ENCODE measurements at regions not wholly inside any gene's neighbourhood (a gene's known extent, or its start where the extent isn't known, plus 50 kb on each side); places are given as distances from the start of the nearest gene placed in this dataset.

- TF ChIP-seq CTCF (IDR thresholded peaks at IDR 0.05), result no peak
- no peaks in the 10 kb centered on the region for H3K9me3 Mint-ChIP-seq (ENCODE audit: unreplicated experiment)
- no peaks in the 10 kb centered on the region for H3K36me3 Mint-ChIP-seq (ENCODE audit: unreplicated experiment)
- H3K4me1 Mint-ChIP-seq (ENCODE audit: unreplicated experiment), result peaks cover 27% of the 10 kb centered on the region
- peak overlapping the region; percentile 41 for H3K27ac Mint-ChIP-seq (ENCODE audit: unreplicated experiment)
- H3K4me3 Mint-ChIP-seq (ENCODE audit: unreplicated experiment), result no peak overlapping the region
- no peaks in the 10 kb centered on the region for H3K27me3 Mint-ChIP-seq (ENCODE audit: unreplicated experiment)
- no peak for DNase-seq (ENCODE audit: extremely low spot score, unreplicated experiment)
These were observed 139.9 kb downstream of the DUSP6 start for GRCh38 chr12:89212339-89212771.

GRCh38 chr12:89211456-89211855 is 140.8 kb downstream of the DUSP6 start:
- no peaks in the 10 kb centered on the region for H3K9me3 Mint-ChIP-seq (ENCODE audit: unreplicated experiment)
- no peaks in the 10 kb centered on the region for H3K27me3 Mint-ChIP-seq (ENCODE audit: unreplicated experiment)
- H3K36me3 Mint-ChIP-seq (ENCODE audit: unreplicated experiment), result no peaks in the 10 kb centered on the region
- H3K4me3 Mint-ChIP-seq (ENCODE audit: unreplicated experiment), result no peak overlapping the region
- DNase-seq (ENCODE audit: extremely low spot score, unreplicated experiment), result no peak
- peaks cover 27% of the 10 kb centered on the region for H3K4me1 Mint-ChIP-seq (ENCODE audit: unreplicated experiment)
- H3K27ac Mint-ChIP-seq (ENCODE audit: unreplicated experiment), result no peak overlapping the region
- TF ChIP-seq CTCF (IDR thresholded peaks at IDR 0.05), result no peak

GRCh38 chr12:89210277-89210676 is 142.0 kb downstream of the DUSP6 start:
- DNase-seq (ENCODE audit: extremely low spot score, unreplicated experiment), result no peak
- H3K36me3 Mint-ChIP-seq (ENCODE audit: unreplicated experiment), result no peaks in the 10 kb centered on the region
- H3K9me3 Mint-ChIP-seq (ENCODE audit: unreplicated experiment), result no peaks in the 10 kb centered on the region
- H3K4me1 Mint-ChIP-seq (ENCODE audit: unreplicated experiment), result peaks cover 27% of the 10 kb centered on the region
- H3K27me3 Mint-ChIP-seq (ENCODE audit: unreplicated experiment), result no peaks in the 10 kb centered on the region
- no peak overlapping the region for H3K4me3 Mint-ChIP-seq (ENCODE audit: unreplicated experiment)
- no peak overlapping the region for H3K27ac Mint-ChIP-seq (ENCODE audit: unreplicated experiment)
- no peak for TF ChIP-seq CTCF (IDR thresholded peaks at IDR 0.05)

- no peak for DNase-seq (ENCODE audit: extremely low spot score, unreplicated experiment)
- Mint-ChIP-seq H3K4me3 (ENCODE audit: unreplicated experiment) (no peak overlapping the region), H3K4me1 (ENCODE audit: unreplicated experiment) (peaks cover 27% of the 10 kb centered on the region), H3K27me3 (ENCODE audit: unreplicated experiment) (no peaks in the 10 kb centered on the region), H3K36me3 (ENCODE audit: unreplicated experiment) (no peaks in the 10 kb centered on the region), H3K27ac (ENCODE audit: unreplicated experiment) (peak overlapping the region; percentile 70), H3K9me3 (ENCODE audit: unreplicated experiment) (no peaks in the 10 kb centered on the region)
- no peak for TF ChIP-seq CTCF (IDR thresholded peaks at IDR 0.05)
These were observed 143.6 kb downstream of the DUSP6 start for GRCh38 chr12:89208661-89209096.

GRCh38 chr12:89206390-89206789 is 145.9 kb downstream of the DUSP6 start:
- H3K27ac Mint-ChIP-seq (ENCODE audit: unreplicated experiment), result no peak overlapping the region
- no peak overlapping the region for H3K4me3 Mint-ChIP-seq (ENCODE audit: unreplicated experiment)
- peaks cover 15% of the 10 kb centered on the region for H3K4me1 Mint-ChIP-seq (ENCODE audit: unreplicated experiment)
- TF ChIP-seq CTCF (IDR thresholded peaks at IDR 0.05), result no peak
- no peak for DNase-seq (ENCODE audit: extremely low spot score, unreplicated experiment)
- no peaks in the 10 kb centered on the region for H3K27me3 Mint-ChIP-seq (ENCODE audit: unreplicated experiment)
- no peaks in the 10 kb centered on the region for H3K36me3 Mint-ChIP-seq (ENCODE audit: unreplicated experiment)
- no peaks in the 10 kb centered on the region for H3K9me3 Mint-ChIP-seq (ENCODE audit: unreplicated experiment)
